OCI-LY3 (cell line): ENCODE measurements at regions not wholly inside any gene's neighbourhood (a gene's known extent, or its start where the extent isn't known, plus 50 kb on each side); places are given as distances from the start of the nearest gene placed in this dataset.

Source experiments
- CTCF ChIP-seq: fragments of 200-600, 300-600 bp; sonication (generic); IDR thresholded peaks from 2 replicates; pipeline ENCODE4 v1.5.1; 2014; ENCODE audit warnings: antibody characterized with exemption, low read length, low read depth
- EZH2phosphoT487 ChIP-seq: fragments of 200-600 bp; shearing (Covaris generic); IDR thresholded peaks from 2 replicates; pipeline ENCODE4 v1.6.1; 2018; ENCODE audit warnings: antibody characterized with exemption, mixed run types, low read depth

GRCh38 chr6:47102331-47102730, 60.2 kb upstream of the ADGRF1 start:
- TF ChIP-seq CTCF: no peak
- TF ChIP-seq EZH2phosphoT487: no peak
